ENCODE measurements at regions not wholly inside any gene's neighbourhood (a gene's known extent, or its start where the extent isn't known, plus 50 kb on each side); places are given as distances from the start of the nearest gene placed in this dataset.
"Not testable (repeated sequence)": the region's sequence is repeated elsewhere in the genome, so short reads cannot be mapped to it uniquely, and the experiment has no call there.

- TF ChIP-seq CTCF (IDR thresholded peaks at IDR 0.05), result no peak
- no peak for DNase-seq (ENCODE audit: low spot score in 2 of 2)
- intact Hi-C loops (cut with DNase I), result no loop called here
- Histone ChIP-seq H3K4me3 (no peak overlapping the region), H3K36me3 (no peaks in the 10 kb centered on the region), H3K9me3 (no peaks in the 10 kb centered on the region), H3K27me3 (no peaks in the 10 kb centered on the region), H3K27ac (no peak overlapping the region), H3K4me1 (no peaks in the 10 kb centered on the region)
Measured at GRCh38 chrX:73932522-73932921, 80.0 kb upstream of the XIST start.

DNA sequence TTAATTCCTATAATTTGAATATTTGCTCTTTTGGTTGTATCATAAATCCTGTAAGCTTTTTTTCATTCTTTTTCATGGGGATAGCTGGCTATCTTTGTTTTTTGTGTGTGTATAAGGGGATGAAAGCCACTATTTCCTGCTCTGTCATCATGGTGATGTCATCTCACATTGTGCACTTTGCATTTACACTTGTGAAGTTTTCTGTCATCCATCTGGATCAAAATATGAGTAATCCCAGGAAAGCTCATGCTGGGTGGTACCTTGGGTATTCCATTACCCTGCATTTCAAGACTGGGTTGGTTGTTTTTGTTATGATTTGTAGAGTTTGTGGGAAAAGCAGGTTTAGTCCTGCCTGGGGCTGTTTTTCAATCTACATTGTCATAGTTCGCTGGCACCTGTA, 77.8 kb upstream of the XIST start:
- no peak for DNase-seq (ENCODE audit: low spot score in 2 of 2)
- Histone ChIP-seq H3K9me3 (no peaks in the 10 kb centered on the region), H3K36me3 (no peaks in the 10 kb centered on the region), H3K4me3 (no peak overlapping the region), H3K4me1 (no peaks in the 10 kb centered on the region), H3K27me3 (no peaks in the 10 kb centered on the region), H3K27ac (no peak overlapping the region)
- intact Hi-C loops (cut with DNase I), result no loop called here
- TF ChIP-seq CTCF (IDR thresholded peaks at IDR 0.05), result no peak

DNA sequence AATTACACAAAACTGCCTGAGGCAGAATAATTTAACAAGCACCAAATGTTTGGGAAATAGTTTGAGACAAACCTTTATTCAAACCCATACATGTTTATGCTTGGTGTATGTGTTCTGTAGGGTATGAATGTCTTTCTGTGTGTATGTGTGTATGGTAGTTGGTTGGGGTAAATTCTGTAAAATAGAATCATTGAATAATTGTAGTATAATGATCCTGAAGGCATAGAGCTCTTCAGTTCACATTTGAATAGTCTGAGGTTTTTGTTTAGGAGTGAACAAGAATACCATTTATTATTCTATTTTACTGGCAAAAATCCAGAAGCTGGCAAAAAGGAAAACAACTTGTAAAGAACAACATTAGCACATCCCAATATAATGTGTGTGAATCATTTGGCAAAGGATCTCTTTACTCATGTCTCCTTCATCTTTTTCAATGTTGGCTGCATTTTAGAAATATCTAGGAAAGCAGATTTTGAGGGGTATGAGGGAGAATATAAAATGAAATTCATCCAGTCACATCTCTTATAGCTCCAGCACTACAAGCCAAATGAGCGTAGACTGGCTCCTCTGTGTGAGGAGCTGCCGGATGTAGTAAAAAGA, 70.4 kb upstream of the XIST start:
- no peaks in the 10 kb centered on the region for H3K9me3 ChIP-seq
- H3K4me1 ChIP-seq, result no peaks in the 10 kb centered on the region
- no peak overlapping the region for H3K4me3 ChIP-seq
- H3K36me3 ChIP-seq, result no peaks in the 10 kb centered on the region
- H3K27ac ChIP-seq, result no peak overlapping the region
- intact Hi-C loops (cut with DNase I), result no loop called here
- TF ChIP-seq CTCF (IDR thresholded peaks at IDR 0.05), result no peak
- DNase-seq (ENCODE audit: low spot score in 2 of 2), result no peak
- no peaks in the 10 kb centered on the region for H3K27me3 ChIP-seq

DNA sequence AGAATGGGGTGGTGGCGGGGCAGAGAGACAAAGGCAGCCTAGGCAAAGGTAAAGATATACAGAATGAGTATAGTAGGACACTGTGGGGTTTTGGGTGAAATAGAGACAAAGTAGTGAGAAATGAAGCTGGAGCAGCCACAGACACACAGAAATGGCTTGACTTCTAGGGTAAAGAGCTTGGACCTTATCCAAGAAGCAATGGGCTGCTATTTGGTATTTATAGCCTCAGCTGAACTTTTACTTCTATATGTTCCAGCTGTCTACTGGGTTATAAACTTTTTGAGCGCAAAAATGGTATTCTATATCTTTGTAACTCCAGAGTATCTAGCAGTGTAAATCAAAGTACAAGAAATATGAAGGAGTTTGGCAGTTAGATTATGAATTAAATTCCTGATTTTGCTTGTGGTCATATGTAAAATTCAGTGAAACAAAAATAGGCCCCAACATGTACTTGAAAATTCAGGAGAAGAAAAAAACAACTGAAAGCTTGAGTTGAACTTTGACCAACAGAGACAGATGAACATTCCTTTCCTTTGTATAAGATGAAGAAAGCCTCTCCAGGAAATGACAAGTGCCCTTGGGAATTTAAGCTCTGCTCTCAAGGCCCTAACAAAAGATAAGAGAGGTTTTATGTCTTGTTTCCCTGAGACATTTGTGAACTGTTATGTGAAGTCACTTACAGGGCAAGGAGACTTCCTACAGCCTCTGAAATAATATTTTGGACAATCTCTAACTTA, 64.6 kb upstream of the XIST start:
- DNase-seq (ENCODE audit: low spot score in 2 of 2), result no peak
- intact Hi-C loops (cut with DNase I), result no loop called here
- TF ChIP-seq CTCF (IDR thresholded peaks at IDR 0.05), result no peak
- Histone ChIP-seq H3K27me3 (no peaks in the 10 kb centered on the region), H3K4me1 (no peaks in the 10 kb centered on the region), H3K4me3 (no peak overlapping the region), H3K36me3 (no peaks in the 10 kb centered on the region), H3K9me3 (no peaks in the 10 kb centered on the region), H3K27ac (no peak overlapping the region)

DNA sequence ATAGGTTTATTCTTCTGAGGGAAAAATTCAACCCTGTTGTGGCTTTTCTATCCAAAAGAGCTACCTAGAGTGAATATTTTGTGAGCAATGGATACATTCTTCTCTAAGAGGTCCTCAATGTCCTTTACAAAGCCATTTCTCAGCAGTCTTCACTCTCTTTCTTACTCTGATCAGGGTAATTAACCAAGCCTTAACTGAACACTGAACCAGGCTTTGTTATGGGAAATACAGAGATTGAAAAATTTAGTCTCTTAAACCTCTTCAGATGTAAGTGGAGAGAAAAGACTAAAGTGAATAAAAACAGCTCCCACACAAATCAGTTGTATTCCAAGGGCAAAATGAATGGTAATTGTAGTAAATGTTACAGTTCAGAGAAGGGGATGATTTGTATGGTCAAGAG, 64.0 kb upstream of the XIST start:
- Histone ChIP-seq H3K9me3 (no peaks in the 10 kb centered on the region), H3K27me3 (no peaks in the 10 kb centered on the region), H3K4me3 (no peak overlapping the region), H3K4me1 (no peaks in the 10 kb centered on the region), H3K36me3 (no peaks in the 10 kb centered on the region), H3K27ac (no peak overlapping the region)
- DNase-seq (ENCODE audit: low spot score in 2 of 2), result no peak
- no peak for TF ChIP-seq CTCF (IDR thresholded peaks at IDR 0.05)
- intact Hi-C loops (cut with DNase I), result no loop called here

- H3K4me3 ChIP-seq; H3K27me3 ChIP-seq; H3K27ac ChIP-seq; H3K9me3 ChIP-seq; DNase-seq (ENCODE audit: low spot score in 2 of 2); intact Hi-C loops (cut with DNase I); H3K4me1 ChIP-seq; H3K36me3 ChIP-seq: not testable (repeated sequence)
Measured at GRCh38 chrX:73914792-73915191, 62.3 kb upstream of the XIST start.

Measured in ascending aorta (tissue), 2 donors.